Thyroid gland (tissue), 4 donors: ENCODE measurements at regions not wholly inside any gene's neighbourhood (a gene's known extent, or its start where the extent isn't known, plus 50 kb on each side); places are given as distances from the start of the nearest gene placed in this dataset.

Experiments
- POLR2A ChIP-seq, 2 donors: fragments of 450-650 bp; IDR thresholded peaks; one replicate each; pipeline ENCODE4 v1.6.1; 2017; ENCODE audit warnings: antibody characterized with exemption in 2 of 2, mild to moderate bottlenecking in 2 of 2, moderate library complexity in 1 of 2
- TF ChIP-seq, protein P1 (sequence below), 6 experiments: fragments of 200-600 bp in 3 of 6; fragments of 450-650 bp in 3 of 6; sonication (generic) in 3 of 6; IDR thresholded peaks; one replicate each; pipeline ENCODE4 v1.5.1; 2016 to 2019; ENCODE audit warnings: antibody characterized with exemption in 6 of 6, mild to moderate bottlenecking in 2 of 6, inconsistent platforms in 1 of 6, moderate library complexity in 1 of 6

DNA sequence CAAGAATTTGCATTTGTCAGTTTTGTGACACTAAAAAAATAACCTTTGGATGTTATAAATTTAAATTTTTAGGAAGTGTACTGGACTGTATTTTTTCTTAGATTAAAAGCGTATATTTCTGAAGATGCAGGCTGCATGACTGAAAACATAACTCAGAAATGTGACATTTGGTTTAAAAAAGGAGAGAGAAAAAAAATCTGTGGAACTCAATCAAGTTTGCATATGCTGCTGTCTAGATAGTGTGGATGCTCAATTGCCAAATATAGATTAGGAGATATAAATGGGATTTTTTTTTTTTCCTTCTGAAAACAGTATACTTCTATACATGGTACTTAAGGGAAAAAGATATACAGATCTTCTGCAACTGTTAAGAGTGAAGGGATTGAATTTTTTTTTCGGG, 402.3 kb downstream of the TAF11L14 start:
- TF ChIP-seq, protein P1, sequence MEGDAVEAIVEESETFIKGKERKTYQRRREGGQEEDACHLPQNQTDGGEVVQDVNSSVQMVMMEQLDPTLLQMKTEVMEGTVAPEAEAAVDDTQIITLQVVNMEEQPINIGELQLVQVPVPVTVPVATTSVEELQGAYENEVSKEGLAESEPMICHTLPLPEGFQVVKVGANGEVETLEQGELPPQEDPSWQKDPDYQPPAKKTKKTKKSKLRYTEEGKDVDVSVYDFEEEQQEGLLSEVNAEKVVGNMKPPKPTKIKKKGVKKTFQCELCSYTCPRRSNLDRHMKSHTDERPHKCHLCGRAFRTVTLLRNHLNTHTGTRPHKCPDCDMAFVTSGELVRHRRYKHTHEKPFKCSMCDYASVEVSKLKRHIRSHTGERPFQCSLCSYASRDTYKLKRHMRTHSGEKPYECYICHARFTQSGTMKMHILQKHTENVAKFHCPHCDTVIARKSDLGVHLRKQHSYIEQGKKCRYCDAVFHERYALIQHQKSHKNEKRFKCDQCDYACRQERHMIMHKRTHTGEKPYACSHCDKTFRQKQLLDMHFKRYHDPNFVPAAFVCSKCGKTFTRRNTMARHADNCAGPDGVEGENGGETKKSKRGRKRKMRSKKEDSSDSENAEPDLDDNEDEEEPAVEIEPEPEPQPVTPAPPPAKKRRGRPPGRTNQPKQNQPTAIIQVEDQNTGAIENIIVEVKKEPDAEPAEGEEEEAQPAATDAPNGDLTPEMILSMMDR (IDR thresholded peaks at IDR 0.05): no peak
- no peak for TF ChIP-seq POLR2A (IDR thresholded peaks at IDR 0.05)
